H9 (cell line): ENCODE measurements at regions not wholly inside any gene's neighbourhood (a gene's known extent, or its start where the extent isn't known, plus 50 kb on each side); places are given as distances from the start of the nearest gene placed in this dataset.

ENCODE experiments used
- DNase-seq: peaks from one replicate; pipeline ENCODE4 v3.0.0-alpha.2; 2017
- H2AFZ ChIP-seq: one replicate; pipeline ENCODE4 v1.6.1; 2013; ENCODE audit warnings: mild to moderate bottlenecking, low read length, control low read depth, moderate library complexity
- H2AK5ac ChIP-seq: 2 replicates; pipeline ENCODE4 v1.6.1; 2013; ENCODE audit warnings: low read length, control low read depth, mixed read lengths; ENCODE audit not compliant: insufficient read length
- H2BK120ac ChIP-seq: one replicate; pipeline ENCODE4 v1.6.1; 2013; ENCODE audit warnings: low read depth, mild to moderate bottlenecking, low read length, control low read depth, inconsistent platforms; ENCODE audit not compliant: poor library complexity, severe bottlenecking
- H2BK12ac ChIP-seq: 2 replicates; pipeline ENCODE4 v1.6.1; 2013; ENCODE audit warnings: low read length, control low read depth, mixed read lengths, low read depth; ENCODE audit not compliant: insufficient read length
- H2BK15ac ChIP-seq: 2 replicates; pipeline ENCODE4 v1.6.1; 2013; ENCODE audit warnings: low read depth, low read length, control low read depth
- H2BK20ac ChIP-seq: one replicate; pipeline ENCODE4 v1.6.1; 2013; ENCODE audit warnings: low read depth, mild to moderate bottlenecking, low read length, control low read depth, inconsistent platforms; ENCODE audit not compliant: poor library complexity, severe bottlenecking
- H2BK5ac ChIP-seq: 2 replicates; pipeline ENCODE4 v1.6.1; 2013; ENCODE audit warnings: low read length, control low read depth, mixed read lengths; ENCODE audit not compliant: insufficient read length
- H3K14ac ChIP-seq: 2 replicates; pipeline ENCODE4 v1.6.1; 2013; ENCODE audit warnings: low read length, control low read depth; ENCODE audit not compliant: insufficient read depth
- H3K18ac ChIP-seq: 2 replicates; pipeline ENCODE4 v1.6.1; 2013; ENCODE audit warnings: low read depth, mild to moderate bottlenecking, mixed read lengths, low read length, control low read depth; ENCODE audit not compliant: insufficient read length
- H3K23ac ChIP-seq: 2 replicates; pipeline ENCODE4 v1.6.1; 2013; ENCODE audit warnings: low read length, control low read depth, mixed read lengths, low read depth; ENCODE audit not compliant: insufficient read length
- H3K23me2 ChIP-seq: 2 replicates; pipeline ENCODE4 v1.6.1; 2013; ENCODE audit warnings: low read depth, mild to moderate bottlenecking, mixed read lengths, low read length, control low read depth; ENCODE audit not compliant: insufficient read length, poor library complexity, severe bottlenecking
- H3K27ac ChIP-seq: 2 replicates; pipeline ENCODE4 v1.5.1; 2013; ENCODE audit warnings: low read length, control low read depth, mixed read lengths, low read depth; ENCODE audit not compliant: insufficient read length
- H3K27me3 ChIP-seq: 2 replicates; pipeline ENCODE4 v1.6.1; 2013; ENCODE audit warnings: low read length, control low read depth, inconsistent platforms; ENCODE audit not compliant: insufficient read depth
- H3K4ac ChIP-seq: 2 replicates; pipeline ENCODE4 v1.6.1; 2013; ENCODE audit warnings: low read depth, mild to moderate bottlenecking, control low read depth, inconsistent platforms, low read length, moderate library complexity
- H3K4me1 ChIP-seq: 2 replicates; pipeline ENCODE4 v1.6.1; 2013; ENCODE audit warnings: low read length, control low read depth, inconsistent platforms; ENCODE audit not compliant: insufficient read depth
- H3K4me2 ChIP-seq: 2 replicates; pipeline ENCODE4 v1.6.1; 2013; ENCODE audit warnings: low read length, control low read depth, mixed read lengths; ENCODE audit not compliant: insufficient read length, insufficient read depth
- H3K56ac ChIP-seq: 2 replicates; pipeline ENCODE4 v1.6.1; 2013; ENCODE audit warnings: low read depth, mild to moderate bottlenecking, mixed read lengths, low read length, control low read depth; ENCODE audit not compliant: insufficient read length
- H3K79me1 ChIP-seq: 2 replicates; pipeline ENCODE4 v1.6.1; 2013; ENCODE audit warnings: low read depth, mild to moderate bottlenecking, moderate library complexity, low read length, control low read depth, inconsistent platforms; ENCODE audit not compliant: insufficient read depth, poor library complexity, severe bottlenecking
- H3K79me2 ChIP-seq: 2 replicates; pipeline ENCODE4 v1.6.1; 2013; ENCODE audit warnings: low read length, control low read depth, inconsistent platforms; ENCODE audit not compliant: insufficient read depth
- H3K9ac ChIP-seq: 2 replicates; pipeline ENCODE4 v1.6.1; 2013; ENCODE audit warnings: low read length, control low read depth, mixed read lengths; ENCODE audit not compliant: insufficient read length; ENCODE audit errors: extremely low read depth
- H3K9me3 ChIP-seq: one replicate; pipeline ENCODE4 v1.6.1; 2013; ENCODE audit warnings: low read depth, low read length, inconsistent platforms; ENCODE audit not compliant: control insufficient read depth
- H3T11ph ChIP-seq: one replicate; pipeline ENCODE4 v1.6.1; 2013; ENCODE audit warnings: mild to moderate bottlenecking, low read length, control low read depth, inconsistent platforms
- H4K20me1 ChIP-seq: one replicate; pipeline ENCODE4 v1.6.1; 2013; ENCODE audit not compliant: control insufficient read depth, insufficient read length, insufficient read depth
- H4K5ac ChIP-seq: 2 replicates; pipeline ENCODE4 v1.6.1; 2013; ENCODE audit warnings: low read depth, mild to moderate bottlenecking, mixed read lengths, low read length, control low read depth; ENCODE audit not compliant: insufficient read length
- H4K8ac ChIP-seq: replicated peaks from 2 replicates; pipeline ENCODE4 v1.6.1; 2013; ENCODE audit warnings: low read length, control low read depth, mixed read lengths, low read depth; ENCODE audit not compliant: insufficient read length
- H4K91ac ChIP-seq: 2 replicates; pipeline ENCODE4 v1.6.1; 2013; ENCODE audit warnings: low read depth, mild to moderate bottlenecking, moderate library complexity, mixed read lengths, low read length, control low read depth; ENCODE audit not compliant: insufficient read length
- H3K27ac Mint-ChIP-seq, 3 experiments: 2 replicates in 2 of 3; 3 replicates in 1 of 3; pipeline ENCODE4 v1.8.0; 2020 to 2021; ENCODE audit warnings: mixed read lengths in 3 of 3, mild to moderate bottlenecking in 1 of 3, moderate library complexity in 1 of 3
- H3K27me3 Mint-ChIP-seq: 2 replicates; pipeline ENCODE4 v1.8.0; 2021; ENCODE audit warnings: low read depth, mild to moderate bottlenecking, moderate library complexity, mixed read lengths
- H3K36me3 Mint-ChIP-seq, 3 experiments: 2 replicates in 2 of 3; 3 replicates in 1 of 3; pipeline ENCODE4 v1.8.0; 2020 to 2021; ENCODE audit warnings: low read depth in 3 of 3, mixed read lengths in 3 of 3; ENCODE audit not compliant: insufficient read depth in 1 of 3
- H3K4me1 Mint-ChIP-seq, 2 experiments: 2 replicates each; pipeline ENCODE4 v1.8.0; 2020; ENCODE audit warnings: mixed read lengths in 2 of 2
- H3K4me3 Mint-ChIP-seq, 2 experiments: 2 replicates in 1 of 2; 3 replicates in 1 of 2; pipeline ENCODE4 v1.8.0; 2020 to 2021; ENCODE audit warnings: mild to moderate bottlenecking in 2 of 2, mixed read lengths in 2 of 2, moderate library complexity in 1 of 2
- H3K9me3 Mint-ChIP-seq, 2 experiments: 2 replicates in 1 of 2; 3 replicates in 1 of 2; pipeline ENCODE4 v1.8.0; 2020; ENCODE audit warnings: mild to moderate bottlenecking in 2 of 2, mixed read lengths in 2 of 2, moderate library complexity in 1 of 2
- CTCF ChIP-seq: fragments of 200-600 bp; sonication (generic); conservative IDR thresholded peaks from 3 replicates; pipeline ENCODE4 v1.8.0; 2021; ENCODE audit warnings: antibody characterized with exemption, mild to moderate bottlenecking
- WGBS: extraction: QIAGEN DNeasy Blood & Tissue Kit; methylation state at CpG from one replicate; pipeline ENCODE4 v1.1.7; 2013; ENCODE audit warnings: missing lambda C conversion rate, low lambda C conversion rate, mixed read lengths; ENCODE audit not compliant: insufficient read length; ENCODE audit errors: extremely low coverage; 5-methylcytosine and 5-hydroxymethylcytosine counted together

- Histone ChIP-seq H2AFZ (no peak overlapping the region), H3K14ac (no peak overlapping the region), H2BK5ac (no peak overlapping the region), H2BK15ac (no peak overlapping the region), H2BK12ac (no peak overlapping the region), H3K9ac (no peak overlapping the region), H4K8ac (no peak overlapping the region), H3K79me2 (no peaks in the 10 kb centered on the region), H3K56ac (no peak overlapping the region), H3K79me1 (no peaks in the 10 kb centered on the region), H3T11ph (no peak overlapping the region), H3K27ac (no peak overlapping the region), H3K4me2 (no peak overlapping the region), H2BK120ac (no peak overlapping the region), H4K20me1 (no peaks in the 10 kb centered on the region), H3K4ac (no peak overlapping the region), H2BK20ac (no peak overlapping the region), H3K4me1 (no peaks in the 10 kb centered on the region), H3K27me3 (no peaks in the 10 kb centered on the region), H3K23me2 (no peaks in the 10 kb centered on the region), H2AK5ac (no peak overlapping the region), H3K23ac (no peak overlapping the region), H3K18ac (no peak overlapping the region), H4K91ac (no peak overlapping the region), H4K5ac (no peak overlapping the region), H3K9me3 (no peaks in the 10 kb centered on the region)
- Mint-ChIP-seq H3K27ac (no peak overlapping the region), H3K27me3 (no peaks in the 10 kb centered on the region; the same call in none of the 2 replicates), H3K36me3 (no peaks in the 10 kb centered on the region; a peak in 1 of 7 replicates), H3K4me3 (no peak overlapping the region), H3K9me3 (peaks cover 2 to 9% of the 10 kb centered on the region in 2 experiments; a peak in 2 of 5 replicates), H3K4me1 (0 out of 4 replicates have a peak, but pooled peaks cover 0 to 4% of the 10 kb centered on the region in 2 experiments)
- no peak for TF ChIP-seq CTCF
- no peak for DNase-seq
- WGBS: no CpG with 5 or more reads among the region's 2 CpGs
These were observed 353.9 kb downstream of the METTL4 start for GRCh38 chr18:2217356-2217755.
